WTC11 (cell line): ENCODE measurements at regions not wholly inside any gene's neighbourhood (a gene's known extent, or its start where the extent isn't known, plus 50 kb on each side); places are given as distances from the start of the nearest gene placed in this dataset.

Experiments
- ATF2 ChIP-seq: sonication (generic); formaldehyde crosslinking; IDR thresholded peaks from 2 replicates; pipeline ENCODE4 v1.8.1; 2022; ENCODE audit warnings: low read depth, missing genetic modification reagents, borderline replicate concordance
- MAX ChIP-seq: sonication (generic); formaldehyde crosslinking; IDR thresholded peaks from 2 replicates; pipeline ENCODE4 v1.8.0; 2022; ENCODE audit warnings: mild to moderate bottlenecking, missing genetic modification reagents
- NFYB ChIP-seq: sonication (generic); formaldehyde crosslinking; conservative IDR thresholded peaks from 2 replicates; pipeline ENCODE4 v1.8.0; 2022; ENCODE audit warnings: low read depth, missing genetic modification reagents
- PRRX2 ChIP-seq: fragments of 250-450 bp; sonication (Bioruptor Pico); IDR thresholded peaks from 2 replicates; pipeline ENCODE4 v1.8.0; 2021; ENCODE audit warnings: mild to moderate bottlenecking
- TEAD1 ChIP-seq: sonication (generic); formaldehyde crosslinking; IDR thresholded peaks from 2 replicates; pipeline ENCODE4 v1.8.0; 2022; ENCODE audit warnings: mild to moderate bottlenecking, missing genetic modification reagents
- TF ChIP-seq, protein P1 (sequence below): fragments of 200-600 bp; IDR thresholded peaks from 2 replicates; pipeline ENCODE4 v1.8.0; 2022; ENCODE audit warnings: antibody characterized with exemption
- TF ChIP-seq, protein P2 (sequence below): sonication (generic); formaldehyde crosslinking; IDR thresholded peaks from 2 replicates; pipeline ENCODE4 v1.8.0; 2022; ENCODE audit warnings: mild to moderate bottlenecking, missing genetic modification reagents

- TF ChIP-seq, protein P1, sequence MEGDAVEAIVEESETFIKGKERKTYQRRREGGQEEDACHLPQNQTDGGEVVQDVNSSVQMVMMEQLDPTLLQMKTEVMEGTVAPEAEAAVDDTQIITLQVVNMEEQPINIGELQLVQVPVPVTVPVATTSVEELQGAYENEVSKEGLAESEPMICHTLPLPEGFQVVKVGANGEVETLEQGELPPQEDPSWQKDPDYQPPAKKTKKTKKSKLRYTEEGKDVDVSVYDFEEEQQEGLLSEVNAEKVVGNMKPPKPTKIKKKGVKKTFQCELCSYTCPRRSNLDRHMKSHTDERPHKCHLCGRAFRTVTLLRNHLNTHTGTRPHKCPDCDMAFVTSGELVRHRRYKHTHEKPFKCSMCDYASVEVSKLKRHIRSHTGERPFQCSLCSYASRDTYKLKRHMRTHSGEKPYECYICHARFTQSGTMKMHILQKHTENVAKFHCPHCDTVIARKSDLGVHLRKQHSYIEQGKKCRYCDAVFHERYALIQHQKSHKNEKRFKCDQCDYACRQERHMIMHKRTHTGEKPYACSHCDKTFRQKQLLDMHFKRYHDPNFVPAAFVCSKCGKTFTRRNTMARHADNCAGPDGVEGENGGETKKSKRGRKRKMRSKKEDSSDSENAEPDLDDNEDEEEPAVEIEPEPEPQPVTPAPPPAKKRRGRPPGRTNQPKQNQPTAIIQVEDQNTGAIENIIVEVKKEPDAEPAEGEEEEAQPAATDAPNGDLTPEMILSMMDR = no peak
- TF ChIP-seq MAX (CRISPR knock-in tag) (no peak), ATF2 (CRISPR knock-in tag) (no peak), NFYB (CRISPR knock-in tag) (no peak), PRRX2 (CRISPR knock-in tag) (no peak), TEAD1 (no peak)
- TF ChIP-seq, protein P2, sequence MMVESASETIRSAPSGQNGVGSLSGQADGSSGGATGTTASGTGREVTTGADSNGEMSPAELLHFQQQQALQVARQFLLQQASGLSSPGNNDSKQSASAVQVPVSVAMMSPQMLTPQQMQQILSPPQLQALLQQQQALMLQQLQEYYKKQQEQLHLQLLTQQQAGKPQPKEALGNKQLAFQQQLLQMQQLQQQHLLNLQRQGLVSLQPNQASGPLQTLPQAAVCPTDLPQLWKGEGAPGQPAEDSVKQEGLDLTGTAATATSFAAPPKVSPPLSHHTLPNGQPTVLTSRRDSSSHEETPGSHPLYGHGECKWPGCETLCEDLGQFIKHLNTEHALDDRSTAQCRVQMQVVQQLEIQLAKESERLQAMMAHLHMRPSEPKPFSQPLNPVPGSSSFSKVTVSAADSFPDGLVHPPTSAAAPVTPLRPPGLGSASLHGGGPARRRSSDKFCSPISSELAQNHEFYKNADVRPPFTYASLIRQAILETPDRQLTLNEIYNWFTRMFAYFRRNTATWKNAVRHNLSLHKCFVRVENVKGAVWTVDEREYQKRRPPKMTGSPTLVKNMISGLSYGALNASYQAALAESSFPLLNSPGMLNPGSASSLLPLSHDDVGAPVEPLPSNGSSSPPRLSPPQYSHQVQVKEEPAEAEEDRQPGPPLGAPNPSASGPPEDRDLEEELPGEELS (CRISPR knock-in tag) = no peak
These were observed 75.1 kb downstream of the RHOU start for GRCh38 chr1:228810395-228810758.
